Breast epithelium (tissue), 4 donors: ENCODE measurements at regions not wholly inside any gene's neighbourhood (a gene's known extent, or its start where the extent isn't known, plus 50 kb on each side); places are given as distances from the start of the nearest gene placed in this dataset.
"Not testable (repeated sequence)": the region's sequence is repeated elsewhere in the genome, so short reads cannot be mapped to it uniquely, and the experiment has no call there.

Experiments used
- DNase-seq, 2 donors: peaks; one replicate each; pipeline ENCODE4 v3.0.0-alpha.2; 2019; ENCODE audit warnings: low spot score in 2 of 2
- H3K27ac ChIP-seq, 2 donors: fragments of 200-600 bp; sonication (generic) in 1 of 2; one replicate each; pipeline ENCODE4 v1.5.1; 2016 to 2019; ENCODE audit warnings: mild to moderate bottlenecking in 1 of 2
- H3K27me3 ChIP-seq, 2 donors: fragments of 200-600 bp; sonication (generic) in 1 of 2; one replicate each; pipeline versions ENCODE4 v1.5.1 to v1.6.0; 2017 to 2019; ENCODE audit warnings: control low read depth in 1 of 2, mild to moderate bottlenecking in 1 of 2
- H3K36me3 ChIP-seq: fragments of 200-600 bp; one replicate; pipeline ENCODE4 v1.5.1; 2019
- H3K4me1 ChIP-seq, 2 donors: fragments of 200-600 bp; sonication (generic); one replicate each; pipeline ENCODE4 v1.5.1; 2016 to 2019; ENCODE audit warnings: control low read depth in 1 of 2
- H3K4me3 ChIP-seq, 3 donors: fragments of 200-600 bp; sonication (generic); 1 replicate in 2 of 3; 2 replicates in 1 of 3; pipeline ENCODE4 v1.5.1; 2016 to 2019; ENCODE audit warnings: mild to moderate bottlenecking in 3 of 3, moderate library complexity in 2 of 3
- H3K9me3 ChIP-seq, 2 donors: fragments of 200-600 bp; sonication (generic) in 1 of 2; one replicate each; pipeline ENCODE4 v1.5.1; 2016 to 2019; ENCODE audit warnings: control low read depth in 1 of 2
- POLR2A ChIP-seq: fragments of 450-650 bp; IDR thresholded peaks from one replicate; pipeline ENCODE4 v1.6.1; 2016; ENCODE audit warnings: antibody characterized with exemption, mild to moderate bottlenecking, moderate library complexity
- POLR2AphosphoS5 ChIP-seq, 3 donors: sonication (generic); formaldehyde crosslinking; IDR thresholded peaks; one replicate each; pipeline ENCODE4 v1.6.1; 2017; ENCODE audit warnings: antibody characterized with exemption in 3 of 3
- intact Hi-C: fragments of 100-400 bp; cut with DNase I; formaldehyde crosslinking; loops from one replicate; pipeline ENCODE4 v1.15.1; 2023; ENCODE audit warnings: low total_unique reads
- TF ChIP-seq, protein P1 (sequence below), 3 donors: fragments of 450-650 bp; IDR thresholded peaks; one replicate each; pipeline ENCODE4 v1.5.1; 2016 to 2017; ENCODE audit warnings: antibody characterized with exemption in 3 of 3, mild to moderate bottlenecking in 3 of 3, moderate library complexity in 3 of 3

DNA sequence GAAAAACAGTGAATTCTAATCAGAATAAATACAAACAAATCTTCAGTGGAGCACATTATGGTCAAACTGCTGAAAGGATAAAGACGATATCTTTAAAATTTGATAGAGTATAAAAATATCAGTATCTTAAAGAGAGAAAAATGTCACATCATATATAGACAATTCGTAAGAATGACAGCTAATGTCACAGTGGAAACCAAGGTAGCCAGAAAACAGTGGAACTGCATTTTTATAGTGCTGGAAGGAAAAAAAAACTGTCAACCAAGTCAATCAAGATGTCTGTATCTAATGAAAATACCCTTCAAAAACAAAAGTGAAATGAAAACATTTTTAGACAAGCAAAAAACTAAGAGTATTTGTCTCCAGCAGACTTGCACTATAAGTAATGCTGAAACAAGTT is 73.4 kb upstream of the HMGXB4 start:
- no peak overlapping the region for H3K4me3 ChIP-seq
- H3K27ac ChIP-seq = no peak overlapping the region
- TF ChIP-seq POLR2A (no peak), POLR2AphosphoS5 (IDR thresholded peaks at IDR 0.05) (no peak)
- TF ChIP-seq, protein P1, sequence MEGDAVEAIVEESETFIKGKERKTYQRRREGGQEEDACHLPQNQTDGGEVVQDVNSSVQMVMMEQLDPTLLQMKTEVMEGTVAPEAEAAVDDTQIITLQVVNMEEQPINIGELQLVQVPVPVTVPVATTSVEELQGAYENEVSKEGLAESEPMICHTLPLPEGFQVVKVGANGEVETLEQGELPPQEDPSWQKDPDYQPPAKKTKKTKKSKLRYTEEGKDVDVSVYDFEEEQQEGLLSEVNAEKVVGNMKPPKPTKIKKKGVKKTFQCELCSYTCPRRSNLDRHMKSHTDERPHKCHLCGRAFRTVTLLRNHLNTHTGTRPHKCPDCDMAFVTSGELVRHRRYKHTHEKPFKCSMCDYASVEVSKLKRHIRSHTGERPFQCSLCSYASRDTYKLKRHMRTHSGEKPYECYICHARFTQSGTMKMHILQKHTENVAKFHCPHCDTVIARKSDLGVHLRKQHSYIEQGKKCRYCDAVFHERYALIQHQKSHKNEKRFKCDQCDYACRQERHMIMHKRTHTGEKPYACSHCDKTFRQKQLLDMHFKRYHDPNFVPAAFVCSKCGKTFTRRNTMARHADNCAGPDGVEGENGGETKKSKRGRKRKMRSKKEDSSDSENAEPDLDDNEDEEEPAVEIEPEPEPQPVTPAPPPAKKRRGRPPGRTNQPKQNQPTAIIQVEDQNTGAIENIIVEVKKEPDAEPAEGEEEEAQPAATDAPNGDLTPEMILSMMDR (IDR thresholded peaks at IDR 0.05) = no peak
- H3K9me3 ChIP-seq = peaks cover 2% of the 10 kb centered on the region in 2 donors
- no peak for DNase-seq
- no peaks in the 10 kb centered on the region for H3K4me1 ChIP-seq
- H3K36me3 ChIP-seq = no peaks in the 10 kb centered on the region
- intact Hi-C loops = no loop called here
- H3K27me3 ChIP-seq = no peaks in the 10 kb centered on the region

DNA sequence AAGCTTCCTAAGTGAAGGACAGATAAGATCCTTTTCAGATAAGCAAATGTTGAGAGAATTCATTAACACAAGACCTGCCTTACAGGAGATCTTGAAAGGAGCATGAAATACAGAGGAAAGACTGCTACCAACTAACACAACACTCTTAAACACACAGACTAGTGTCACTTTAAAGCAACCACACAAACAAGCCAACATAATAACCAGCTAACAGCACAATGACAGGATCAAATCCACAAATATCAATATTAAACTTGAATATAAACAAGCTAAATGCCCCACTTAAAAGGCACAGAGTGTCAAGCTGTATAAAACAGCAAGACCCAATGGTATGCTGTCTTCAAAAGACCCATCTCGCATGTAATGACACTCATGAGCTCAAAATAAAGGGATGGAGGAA is 70.8 kb upstream of the HMGXB4 start:
- DNase-seq = no peak
- peaks cover 14 to 15% of the 10 kb centered on the region in 2 donors for H3K9me3 ChIP-seq
- H3K36me3 ChIP-seq = no peaks in the 10 kb centered on the region
- H3K4me1 ChIP-seq = no peaks in the 10 kb centered on the region
- H3K27ac ChIP-seq = no peak overlapping the region
- H3K27me3 ChIP-seq = no peaks in the 10 kb centered on the region
- intact Hi-C loops = no loop called here
- no peak overlapping the region for H3K4me3 ChIP-seq
- TF ChIP-seq POLR2A = no peak
- TF ChIP-seq, protein P1 (IDR thresholded peaks at IDR 0.05) = no peak
- TF ChIP-seq POLR2AphosphoS5 (IDR thresholded peaks at IDR 0.05) = no peak

DNA sequence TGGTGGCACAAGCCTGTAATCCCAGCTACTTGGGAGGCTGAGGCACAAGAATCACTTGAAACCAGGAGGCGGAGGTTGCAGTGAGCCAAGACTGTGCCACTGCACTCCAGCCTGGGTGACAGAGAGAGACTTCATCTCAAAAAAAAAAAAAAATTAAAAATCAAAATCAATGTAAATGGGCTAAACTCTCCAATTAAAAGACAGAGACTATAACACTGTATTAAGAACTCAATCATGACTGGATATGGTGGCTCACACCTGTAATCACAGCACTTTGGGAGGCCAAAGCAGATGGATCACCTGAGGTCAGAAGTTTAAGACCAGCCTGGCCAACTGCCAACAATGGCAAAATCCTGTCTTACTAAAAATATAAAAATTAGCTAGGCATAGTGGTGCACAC is 68.4 kb upstream of the HMGXB4 start:
- H3K36me3 ChIP-seq, DNase-seq, H3K27ac ChIP-seq, intact Hi-C loops, H3K27me3 ChIP-seq, H3K4me3 ChIP-seq, H3K4me1 ChIP-seq: not testable (repeated sequence)
- peaks cover 14 to 15% of the 10 kb centered on the region in 2 donors for H3K9me3 ChIP-seq

DNA sequence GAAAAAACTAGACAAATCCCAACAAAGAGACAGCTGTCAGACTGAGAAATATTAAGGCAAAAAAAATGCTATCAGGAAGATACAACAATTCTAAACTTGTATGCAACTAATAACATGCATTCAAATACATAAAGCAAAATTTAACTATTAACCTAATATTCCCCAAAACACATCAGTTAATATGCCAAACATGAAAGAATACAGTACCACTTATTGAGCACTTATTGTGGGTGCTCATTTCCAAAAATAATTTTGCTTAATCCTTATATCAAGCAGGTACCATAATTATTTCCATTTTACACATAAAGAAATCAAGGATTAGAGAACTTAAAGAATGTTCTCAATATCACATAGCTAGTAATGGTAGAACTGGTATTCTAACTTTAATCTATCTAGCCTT is 67.7 kb upstream of the HMGXB4 start:
- Histone ChIP-seq H3K27me3 (no peaks in the 10 kb centered on the region), H3K27ac (no peak overlapping the region), H3K4me3 (no peak overlapping the region), H3K36me3 (no peaks in the 10 kb centered on the region), H3K9me3 (peaks cover 14 to 15% of the 10 kb centered on the region in 2 donors), H3K4me1 (no peaks in the 10 kb centered on the region)
- DNase-seq = no peak
- intact Hi-C loops = no loop called here
- no peak for TF ChIP-seq POLR2A
- TF ChIP-seq POLR2AphosphoS5 (IDR thresholded peaks at IDR 0.05) = no peak
- TF ChIP-seq, protein P1 (IDR thresholded peaks at IDR 0.05) = no peak

DNA sequence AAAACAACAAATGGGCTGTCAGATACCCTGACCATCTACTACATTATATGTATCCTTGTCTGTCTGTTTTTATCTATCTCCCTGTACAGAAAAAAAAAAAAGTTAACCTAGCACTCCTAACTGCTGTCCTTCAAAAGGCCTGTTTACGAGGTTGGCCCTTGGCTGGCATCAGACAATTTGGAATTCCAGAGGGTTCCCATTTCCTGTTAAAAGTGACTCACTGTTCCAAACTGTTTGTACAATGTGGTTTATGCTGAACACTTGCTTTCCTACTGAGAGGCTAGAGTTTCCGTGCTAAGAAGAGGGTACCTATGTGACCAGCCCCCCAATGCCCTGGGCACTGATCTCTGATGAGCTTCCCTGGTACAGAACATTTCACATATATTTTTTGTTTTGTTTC is 65.9 kb upstream of the HMGXB4 start:
- H3K4me1 ChIP-seq = no peaks in the 10 kb centered on the region
- H3K27me3 ChIP-seq = no peaks in the 10 kb centered on the region
- intact Hi-C loops = no loop called here
- no peak overlapping the region for H3K4me3 ChIP-seq
- H3K27ac ChIP-seq = no peak overlapping the region
- H3K36me3 ChIP-seq = no peaks in the 10 kb centered on the region
- DNase-seq = no peak
- H3K9me3 ChIP-seq = peaks cover 14 to 15% of the 10 kb centered on the region in 2 donors
- TF ChIP-seq, protein P1 (IDR thresholded peaks at IDR 0.05) = no peak
- TF ChIP-seq POLR2AphosphoS5 (IDR thresholded peaks at IDR 0.05) (no peak), POLR2A (no peak)
